CD4-positive, alpha-beta T cell (primary cell): ENCODE measurements at regions not wholly inside any gene's neighbourhood (a gene's known extent, or its start where the extent isn't known, plus 50 kb on each side); places are given as distances from the start of the nearest gene placed in this dataset.

Experiments used
- ATAC-seq: fragments of 200-7000 bp; cut with Tn5 transposase; one replicate; pipeline ENCODE4 v1.10.0; 2022; ENCODE audit warnings: mild to moderate bottlenecking; ENCODE audit not compliant: poor library complexity
- CTCF ChIA-PET: fragments of 350-600 bp; sonication (Branson Sonifier 250); formaldehyde crosslinking; loops from one replicate; lab custom pipeline; 2021; ENCODE audit warnings: antibody characterized with exemption, inconsistent platforms; lab: Charles Lee
- POLR2A ChIA-PET: fragments of 350-600 bp; sonication (Branson Sonifier 250); formaldehyde crosslinking; loops from one replicate; lab custom pipeline; 2021; ENCODE audit warnings: antibody characterized with exemption, inconsistent platforms; lab: Charles Lee
- DNase-seq, 14 experiments: peaks; one replicate each; pipeline ENCODE4 v3.0.0-alpha.2; 2013 to 2020; ENCODE audit warnings: mixed read lengths in 2 of 14
- H3K27ac ChIP-seq, 2 donors: one replicate each; pipeline versions ENCODE4 v1.5.1 to v1.7.0; 2013; ENCODE audit warnings: low read length in 2 of 2, low read depth in 1 of 2, mild to moderate bottlenecking in 1 of 2
- H3K27me3 ChIP-seq, 2 experiments: 1 replicate in 1 of 2; 2 replicates in 1 of 2; pipeline versions ENCODE4 v1.6.1 to v1.7.0; 2013; ENCODE audit warnings: low read length in 2 of 2, control low read depth in 1 of 2, mild to moderate bottlenecking in 1 of 2, moderate library complexity in 1 of 2; ENCODE audit not compliant: insufficient read depth in 2 of 2, control insufficient read depth in 1 of 2
- H3K36me3 ChIP-seq: one replicate; pipeline ENCODE4 v1.6.1; 2013; ENCODE audit warnings: low read length, control low read depth; ENCODE audit not compliant: insufficient read depth
- H3K4me1 ChIP-seq: one replicate; pipeline ENCODE4 v1.6.1; 2013; ENCODE audit warnings: low read length, control low read depth; ENCODE audit not compliant: insufficient read depth
- H3K4me3 ChIP-seq: one replicate; pipeline ENCODE4 v1.5.1; 2013; ENCODE audit warnings: mild to moderate bottlenecking, low read length, moderate library complexity
- H3K9me3 ChIP-seq, 2 experiments: 1 replicate in 1 of 2; 2 replicates in 1 of 2; pipeline versions ENCODE4 v1.6.1 to v1.7.0; 2013; ENCODE audit warnings: low read length in 2 of 2, mild to moderate bottlenecking in 2 of 2, control low read depth in 1 of 2, moderate library complexity in 1 of 2; ENCODE audit not compliant: control insufficient read depth in 1 of 2, insufficient read depth in 1 of 2
- H3K27ac Mint-ChIP-seq: one replicate; pipeline ENCODE4 v1.8.0; 2020; ENCODE audit warnings: mixed read lengths
- H3K27me3 Mint-ChIP-seq: one replicate; pipeline ENCODE4 v1.8.0; 2021; ENCODE audit warnings: mixed read lengths
- H3K36me3 Mint-ChIP-seq: one replicate; pipeline ENCODE4 v1.8.0; 2021; ENCODE audit warnings: low read depth, mixed read lengths
- H3K4me1 Mint-ChIP-seq: one replicate; pipeline ENCODE4 v1.8.0; 2021; ENCODE audit warnings: low read depth, mixed read lengths
- H3K4me3 Mint-ChIP-seq: one replicate; pipeline ENCODE4 v1.8.0; 2020; ENCODE audit warnings: mild to moderate bottlenecking, mixed read lengths
- H3K9me3 Mint-ChIP-seq: one replicate; pipeline ENCODE4 v1.8.0; 2020; ENCODE audit warnings: mixed read lengths
- CTCF ChIP-seq: fragments of 200-600 bp; IDR thresholded peaks from one replicate; pipeline ENCODE4 v1.8.0; 2022; ENCODE audit warnings: antibody characterized with exemption, mild to moderate bottlenecking
- intact Hi-C, 2 experiments: fragments of 100-400 bp; cut with DNase I in 1 of 2; cut with micrococcal nuclease in 1 of 2; formaldehyde crosslinking; loops; one replicate each; pipeline versions ENCODE4 v1.15.1 to v1.9.0; 2023 to 2025; cut with DNase I, micrococcal nuclease

GRCh38 chr6:16982807-16983206 lies 119.0 kb upstream of the STMND1 start:
- intact Hi-C loops: no loop called here
- no peak overlapping the region for H3K4me3 Mint-ChIP-seq
- no peak overlapping the region for H3K27ac Mint-ChIP-seq
- ChIA-PET POLR2A (no interaction called here), CTCF (no interaction called here)
- H3K36me3 Mint-ChIP-seq: no peaks in the 10 kb centered on the region
- H3K9me3 Mint-ChIP-seq: no peaks in the 10 kb centered on the region
- no peaks in the 10 kb centered on the region for H3K4me1 Mint-ChIP-seq
- Histone ChIP-seq H3K4me1 (no peaks in the 10 kb centered on the region), H3K27ac (no peak overlapping the region), H3K27me3 (peaks cover 10% of the 10 kb centered on the region in 2 experiments), H3K4me3 (no peak overlapping the region), H3K36me3 (no peaks in the 10 kb centered on the region), H3K9me3 (peaks cover 0 to 5% of the 10 kb centered on the region in 2 experiments)
- no peak for ATAC-seq
- no peak for TF ChIP-seq CTCF
- peaks cover 57% of the 10 kb centered on the region for H3K27me3 Mint-ChIP-seq
- peak in 1 of 14 experiments; percentile 3 for DNase-seq

- H3K27me3 ChIP-seq: peaks cover 8 to 10% of the 10 kb centered on the region in 2 experiments
- no peaks in the 10 kb centered on the region for H3K36me3 ChIP-seq
- CTCF ChIA-PET: no interaction called here
- no peaks in the 10 kb centered on the region for H3K9me3 Mint-ChIP-seq
- no peak overlapping the region for H3K27ac Mint-ChIP-seq
- no peaks in the 10 kb centered on the region for H3K36me3 Mint-ChIP-seq
- H3K4me1 Mint-ChIP-seq: no peaks in the 10 kb centered on the region
- H3K4me3 Mint-ChIP-seq: no peak overlapping the region
- H3K27me3 Mint-ChIP-seq: peaks cover 60% of the 10 kb centered on the region
- POLR2A ChIA-PET: no interaction called here
- no peak overlapping the region for H3K27ac ChIP-seq
- no peak for ATAC-seq
- H3K9me3 ChIP-seq: no peaks in the 10 kb centered on the region
- no peak for DNase-seq
- TF ChIP-seq CTCF: no peak
- H3K4me3 ChIP-seq: no peak overlapping the region
- H3K4me1 ChIP-seq: no peaks in the 10 kb centered on the region
- intact Hi-C loops: no loop called here
Observed at GRCh38 chr6:16979677-16980370, 122.0 kb upstream of the STMND1 start.

- ChIA-PET POLR2A (no interaction called here), CTCF (interaction anchor here (0.6 kb wide), 1 partner anchor 139 kb away, joined by 3 read pairs; no protein-coding TSS in a partner anchor)
- no peak for TF ChIP-seq CTCF
- DNase-seq: no peak
- no peaks in the 10 kb centered on the region for H3K4me1 ChIP-seq
- no peak for ATAC-seq
- no peaks in the 10 kb centered on the region for H3K36me3 ChIP-seq
- H3K27ac ChIP-seq: no peak overlapping the region
- H3K27ac Mint-ChIP-seq: no peak overlapping the region
- no peaks in the 10 kb centered on the region for H3K9me3 Mint-ChIP-seq
- H3K4me3 Mint-ChIP-seq: no peak overlapping the region
- no peaks in the 10 kb centered on the region for H3K9me3 ChIP-seq
- H3K27me3 ChIP-seq: peaks cover 8 to 10% of the 10 kb centered on the region in 2 experiments
- peaks cover 50% of the 10 kb centered on the region for H3K27me3 Mint-ChIP-seq
- no peaks in the 10 kb centered on the region for H3K36me3 Mint-ChIP-seq
- intact Hi-C loops: no loop called here
- no peak overlapping the region for H3K4me3 ChIP-seq
- no peaks in the 10 kb centered on the region for H3K4me1 Mint-ChIP-seq
Observed at GRCh38 chr6:16978686-16979085, 123.2 kb upstream of the STMND1 start.
